H1 (cell line): ENCODE measurements at regions not wholly inside any gene's neighbourhood (a gene's known extent, or its start where the extent isn't known, plus 50 kb on each side); places are given as distances from the start of the nearest gene placed in this dataset.

Experiments
- CTCF ChIA-PET: fragments of 300-600 bp; sonication (Branson Sonifier 250); formaldehyde crosslinking; loops from one replicate; lab custom pipeline; 2021; ENCODE audit not compliant: partially characterized antibody; lab: Charles Lee
- POLR2A ChIA-PET: fragments of 300-600 bp; sonication (Branson Sonifier 250); formaldehyde crosslinking; loops from one replicate; lab custom pipeline; 2021; ENCODE audit warnings: inconsistent platforms; ENCODE audit not compliant: partially characterized antibody; lab: Charles Lee
- DNase-seq, 2 experiments: peaks; one replicate each; pipeline versions ENCODE4 v3.0.0 to v3.0.0-alpha.2; 2010 to 2022; ENCODE audit warnings: low spot score in 2 of 2, low read depth in 1 of 2, mixed read lengths in 1 of 2
- FAIRE-seq: peaks from 2 replicates; lab custom pipeline; 2011; peaks lifted over from hg19 to GRCh38; lab: Jason Lieb, UNC
- H2AFZ ChIP-seq: 2 replicates; pipeline ENCODE4 v1.8.1; 2012; ENCODE audit warnings: low read length, inconsistent platforms
- H2AK5ac ChIP-seq: 2 replicates; pipeline ENCODE4 v1.6.1; 2013; ENCODE audit warnings: low read depth, low read length
- H2BK120ac ChIP-seq: replicated peaks from 2 replicates; pipeline ENCODE3; 2013; ENCODE audit warnings: low read depth, low read length, inconsistent platforms
- H2BK12ac ChIP-seq: 2 replicates; pipeline ENCODE4 v1.6.1; 2013; ENCODE audit warnings: low read depth, low read length
- H2BK15ac ChIP-seq: 2 replicates; pipeline ENCODE4 v1.6.1; 2013; ENCODE audit warnings: low read length
- H2BK20ac ChIP-seq: 2 replicates; pipeline ENCODE4 v1.6.1; 2013; ENCODE audit warnings: low read length
- H2BK5ac ChIP-seq: 2 replicates; pipeline ENCODE4 v1.6.1; 2013; ENCODE audit warnings: low read depth, low read length
- H3K14ac ChIP-seq: 2 replicates; pipeline ENCODE4 v1.6.1; 2013; ENCODE audit warnings: inconsistent platforms; ENCODE audit not compliant: insufficient read length
- H3K18ac ChIP-seq: 2 replicates; pipeline ENCODE4 v1.6.1; 2013; ENCODE audit warnings: low read length; ENCODE audit errors: extremely low read depth
- H3K23ac ChIP-seq: 2 replicates; pipeline ENCODE4 v1.6.1; 2013; ENCODE audit warnings: inconsistent platforms; ENCODE audit not compliant: insufficient read length
- H3K23me2 ChIP-seq: 2 replicates; pipeline ENCODE4 v1.6.1; 2013; ENCODE audit warnings: low read depth, low read length
- H3K27ac ChIP-seq: 2 replicates; pipeline ENCODE4 v1.6.1; 2011; ENCODE audit warnings: low read depth, low read length, inconsistent platforms
- H3K27me3 ChIP-seq, 4 experiments: replicated peaks in 1 of 4; 1 replicate in 1 of 4; 2 replicates in 3 of 4; pipeline versions ENCODE4 v1.6.1 to v1.8.1; 2011 to 2013; ENCODE audit warnings: low read length in 3 of 4, mild to moderate bottlenecking in 3 of 4, inconsistent platforms in 2 of 4, mixed read lengths in 2 of 4, moderate library complexity in 1 of 4; ENCODE audit not compliant: control insufficient read depth in 3 of 4, insufficient read depth in 3 of 4; ENCODE audit errors: extremely low read depth in 1 of 4
- H3K36me3 ChIP-seq, 4 experiments: 2 replicates each; pipeline versions ENCODE4 v1.6.1 to v1.8.1; 2011 to 2013; ENCODE audit warnings: mild to moderate bottlenecking in 4 of 4, low read length in 3 of 4, moderate library complexity in 2 of 4, control low read depth in 1 of 4, inconsistent platforms in 1 of 4; ENCODE audit not compliant: insufficient read depth in 4 of 4, control insufficient read depth in 2 of 4
- H3K4ac ChIP-seq: replicated peaks from 2 replicates; pipeline ENCODE3; 2013; ENCODE audit warnings: low read length, low read depth, mixed read lengths, inconsistent platforms; ENCODE audit not compliant: insufficient read length
- H3K4me1 ChIP-seq, 4 experiments: replicated peaks in 1 of 4; 1 replicate in 1 of 4; 2 replicates in 3 of 4; pipeline versions ENCODE4 v1.6.1 to v1.8.1; 2011 to 2013; ENCODE audit warnings: low read length in 3 of 4, inconsistent platforms in 2 of 4, mixed read lengths in 1 of 4; ENCODE audit not compliant: insufficient read depth in 4 of 4, control insufficient read depth in 3 of 4
- H3K4me2 ChIP-seq, 2 experiments: 2 replicates each; pipeline versions ENCODE4 v1.6.1 to v1.8.1; 2011 to 2013; ENCODE audit warnings: low read depth in 2 of 2, low read length in 2 of 2, control low read depth in 1 of 2, inconsistent platforms in 1 of 2, mild to moderate bottlenecking in 1 of 2; ENCODE audit not compliant: insufficient read depth in 1 of 2
- H3K4me3 ChIP-seq, 4 experiments: fragments of 200-600, 300-600 bp in 1 of 4; sonication (generic), shearing (Covaris generic), sonication (Bioruptor Twin) in 1 of 4; 2 replicates each; pipeline versions ENCODE4 v1.5.1 to v1.8.1; 2011 to 2016; ENCODE audit warnings: low read length in 4 of 4, low read depth in 3 of 4, control low read depth in 2 of 4, inconsistent platforms in 2 of 4, mild to moderate bottlenecking in 2 of 4, mixed read lengths in 1 of 4, moderate library complexity in 1 of 4; ENCODE audit not compliant: insufficient read depth in 2 of 4; ENCODE audit errors: extremely low read depth in 1 of 4
- H3K56ac ChIP-seq: replicated peaks from 2 replicates; pipeline ENCODE3; 2013; ENCODE audit warnings: low read depth, mild to moderate bottlenecking, mixed read lengths, low read length, inconsistent platforms; ENCODE audit not compliant: insufficient read length
- H3K79me1 ChIP-seq: 2 replicates; pipeline ENCODE4 v1.6.1; 2013; ENCODE audit warnings: low read depth, low read length, control low read depth
- H3K79me2 ChIP-seq, 2 experiments: 2 replicates each; pipeline versions ENCODE4 v1.6.1 to v1.8.1; 2012 to 2013; ENCODE audit warnings: low read length in 2 of 2, mild to moderate bottlenecking in 2 of 2, inconsistent platforms in 1 of 2; ENCODE audit not compliant: insufficient read depth in 2 of 2, control insufficient read depth in 1 of 2
- H3K9ac ChIP-seq, 4 experiments: replicated peaks in 1 of 4; 1 replicate in 1 of 4; 2 replicates in 3 of 4; pipeline versions ENCODE4 v1.6.1 to v1.8.1; 2011 to 2013; ENCODE audit warnings: low read depth in 3 of 4, low read length in 3 of 4, control low read depth in 2 of 4, mild to moderate bottlenecking in 2 of 4, moderate library complexity in 2 of 4, inconsistent platforms in 1 of 4; ENCODE audit errors: extremely low read depth in 1 of 4
- H3K9me3 ChIP-seq, 2 experiments: 2 replicates each; pipeline versions ENCODE4 v1.6.1 to v1.8.1; 2012 to 2013; ENCODE audit warnings: mild to moderate bottlenecking in 2 of 2, moderate library complexity in 2 of 2, control low read depth in 1 of 2, inconsistent platforms in 1 of 2, low read depth in 1 of 2, low read length in 1 of 2, mixed read lengths in 1 of 2; ENCODE audit not compliant: insufficient read depth in 2 of 2
- H4K20me1 ChIP-seq, 2 experiments: replicated peaks in 1 of 2; 2 replicates each; pipeline versions ENCODE3 to v1.8.1; 2011 to 2013; ENCODE audit warnings: inconsistent platforms in 2 of 2, low read length in 2 of 2, mild to moderate bottlenecking in 1 of 2; ENCODE audit not compliant: insufficient read depth in 2 of 2, control insufficient read depth in 1 of 2
- H4K5ac ChIP-seq: 2 replicates; pipeline ENCODE4 v1.6.1; 2013; ENCODE audit warnings: low read length, low read depth, mixed read lengths, inconsistent platforms; ENCODE audit not compliant: insufficient read length
- H4K8ac ChIP-seq: 2 replicates; pipeline ENCODE4 v1.8.0; 2013; ENCODE audit warnings: mild to moderate bottlenecking, moderate library complexity, low read length, inconsistent platforms; ENCODE audit not compliant: insufficient read depth; ENCODE audit errors: extremely low read depth
- H4K91ac ChIP-seq: replicated peaks from 2 replicates; pipeline ENCODE3; 2013; ENCODE audit warnings: low read length, mixed read lengths, inconsistent platforms; ENCODE audit not compliant: insufficient read length
- BCL11A ChIP-seq, 2 experiments: IDR thresholded peaks; one replicate each; pipeline ENCODE4 v1.6.1; 2011; ENCODE audit warnings: low read depth in 2 of 2, low read length in 2 of 2, mild to moderate bottlenecking in 2 of 2
- BRCA1 ChIP-seq: IDR thresholded peaks from 2 replicates; pipeline ENCODE4 v1.6.1; 2012; ENCODE audit warnings: low read depth, low read length, improper control_type of control experiment
- EP300 ChIP-seq, 2 experiments: IDR thresholded peaks; 1 replicate in 1 of 2; 2 replicates in 1 of 2; pipeline ENCODE4 v1.6.1; 2011 to 2012; ENCODE audit warnings: low read depth in 2 of 2, low read length in 2 of 2, mild to moderate bottlenecking in 2 of 2, borderline replicate concordance in 1 of 2, inconsistent platforms in 1 of 2, moderate library complexity in 1 of 2
- FOSL1 ChIP-seq: IDR thresholded peaks from 2 replicates; pipeline ENCODE4 v1.6.1; 2011; ENCODE audit warnings: mild to moderate bottlenecking, low read depth, low read length, moderate library complexity; ENCODE audit not compliant: insufficient read depth
- HDAC2 ChIP-seq, 2 experiments: fragments of 300-600 bp in 1 of 2; sonication (generic) in 1 of 2; IDR thresholded peaks; 2 replicates each; pipeline ENCODE4 v1.6.1; 2011 to 2012; ENCODE audit warnings: low read depth in 2 of 2, low read length in 2 of 2, mild to moderate bottlenecking in 2 of 2, moderate library complexity in 2 of 2, borderline replicate concordance in 1 of 2, inconsistent platforms in 1 of 2
- PHF8 ChIP-seq: fragments of 200-600 bp; sonication (generic); conservative IDR thresholded peaks from 2 replicates; pipeline ENCODE4 v1.7.1; 2012; ENCODE audit warnings: low read depth, mild to moderate bottlenecking, inconsistent platforms, low read length, moderate library complexity
- SP1 ChIP-seq: IDR thresholded peaks from 2 replicates; pipeline ENCODE4 v1.6.1; 2011; ENCODE audit warnings: low read depth, low read length
- SP4 ChIP-seq: IDR thresholded peaks from 2 replicates; pipeline ENCODE4 v1.6.1; 2012; ENCODE audit warnings: low read length, inconsistent platforms
- WGBS, 2 experiments: shearing (Covaris generic) in 1 of 2; methylation state at CpG; one replicate each; pipeline versions ENCODE4 v1.1.6 to v1.1.7; 2013 to 2015; ENCODE audit warnings: low lambda C conversion rate in 2 of 2, mixed read lengths in 2 of 2, inconsistent platforms in 1 of 2, low coverage in 1 of 2, missing lambda C conversion rate in 1 of 2; ENCODE audit not compliant: insufficient replicate concordance in 2 of 2, insufficient coverage in 1 of 2, insufficient read length in 1 of 2; ENCODE audit errors: extremely low coverage in 1 of 2, missing lambda C conversion rate in 1 of 2; 5-methylcytosine and 5-hydroxymethylcytosine counted together

- Histone ChIP-seq H2AK5ac (no peak overlapping the region), H3K4me3 (no peak overlapping the region), H4K5ac (no peak overlapping the region), H3K23ac (no peak overlapping the region), H3K79me1 (no peaks in the 10 kb centered on the region), H3K4me1 (peaks cover 0 to 4% (median 2%) of the 10 kb centered on the region in 4 experiments; a peak in 3 of 7 replicates), H3K27ac (no peak overlapping the region)
- no peak for FAIRE-seq
- TF ChIP-seq EP300 (IDR thresholded peaks at IDR 0.05; ENCODE audit: borderline replicate concordance in 1 of 2, low read depth in 2 of 2, low read length in 2 of 2): no peak
- no peak for TF ChIP-seq BCL11A (IDR thresholded peaks at IDR 0.05; ENCODE audit: low read depth in 2 of 2, low read length in 2 of 2)
- TF ChIP-seq BRCA1: no peak
- no peak for TF ChIP-seq SP1
- TF ChIP-seq FOSL1: no peak
- no peak for TF ChIP-seq PHF8
- no peak for TF ChIP-seq HDAC2 (IDR thresholded peaks at IDR 0.05; ENCODE audit: borderline replicate concordance in 1 of 2, low read depth in 2 of 2, low read length in 2 of 2)
- TF ChIP-seq SP4: no peak
- TF ChIP-seq, all 59 proteins: peak for 0
- Histone ChIP-seq H4K20me1 (no peaks in the 10 kb centered on the region), H4K8ac (no peak overlapping the region), H3K23me2 (peaks cover 4% of the 10 kb centered on the region; the same call in 1 of the 2 replicates), H2BK20ac (no peak overlapping the region), H2BK5ac (no peak overlapping the region), H2BK12ac (no peak overlapping the region), H3K18ac (no peak overlapping the region), H3K9me3 (peaks cover 0 to 4% of the 10 kb centered on the region in 2 experiments; a peak in 2 of 4 replicates), H4K91ac (no peak overlapping the region), H3K4me2 (no peak overlapping the region), H3K14ac (no peak overlapping the region), H3K27me3 (no peaks in the 10 kb centered on the region), H3K9ac (no peak overlapping the region), H2AFZ (0 out of 2 replicates have a peak overlapping the region, but pooled peaks have one; percentile 7), H2BK120ac (no peak overlapping the region), H2BK15ac (no peak overlapping the region), H3K79me2 (no peaks in the 10 kb centered on the region), H3K36me3 (0 out of 8 replicates have a peak, but pooled peaks cover 0 to 2% (median 0%) of the 10 kb centered on the region in 4 experiments), H3K56ac (no peak overlapping the region), H3K4ac (no peak overlapping the region)
- DNase-seq: no peak
- ChIA-PET CTCF (interaction anchor here (1.4 to 1.7 kb wide), 2 partner anchors 10 to 105 kb away, joined by 7 to 9 read pairs; no protein-coding TSS in a partner anchor), POLR2A (no interaction called here)
- 95% methylated on average over 1 of the region's 1 CpG; no CpG with 5 or more reads in 1 of the 2 experiments for WGBS, 2 experiments
Measured at GRCh38 chr10:61130366-61130765, 186.4 kb upstream of the RHOBTB1 start.
